PC-3 (cell line): ENCODE measurements at regions not wholly inside any gene's neighbourhood (a gene's known extent, or its start where the extent isn't known, plus 50 kb on each side); places are given as distances from the start of the nearest gene placed in this dataset.

ENCODE experiments used
- ATAC-seq: fragments of 200-7000 bp; cut with Tn5 transposase; 2 replicates; pipeline ENCODE4 v1.9.1; 2020; ENCODE audit warnings: mild to moderate bottlenecking, moderate library complexity
- BruUV-seq: library from RNA; stranded (reverse); fragments of 400-500 nt; replicated peaks from 2 replicates; lab custom pipeline; 2021; lab: Mats Ljungman, UMichigan
- CTCF ChIA-PET: fragments of 300-600 bp; sonication (Branson Sonifier 250); formaldehyde crosslinking; loops from one replicate; lab custom pipeline; 2022; ENCODE audit warnings: antibody characterized with exemption; lab: Charles Lee
- POLR2A ChIA-PET: fragments of 300-600 bp; sonication (Branson Sonifier 250); formaldehyde crosslinking; loops from one replicate; lab custom pipeline; 2022; ENCODE audit warnings: antibody characterized with exemption; ENCODE audit not compliant: unreplicated experiment; lab: Charles Lee
- DNase-seq: peaks from one replicate; pipeline ENCODE4 v3.0.0-alpha.2; 2015
- H2AFZ ChIP-seq: fragments of 300-600 bp; sonication (generic); 2 replicates; pipeline ENCODE4 v1.6.0; 2016; ENCODE audit warnings: antibody characterized with exemption, low read length
- H3F3A ChIP-seq: fragments of 300-600 bp; sonication (generic); one replicate; pipeline ENCODE4 v1.6.0; 2017; ENCODE audit warnings: antibody characterized with exemption, low read length, control low read depth, mild to moderate bottlenecking; ENCODE audit not compliant: unreplicated experiment
- H3K27ac ChIP-seq: fragments of 300-600 bp; sonication (generic); 2 replicates; pipeline ENCODE4 v1.5.1; 2016; ENCODE audit warnings: mild to moderate bottlenecking, low read length
- H3K27me3 ChIP-seq: fragments of 300-600 bp; sonication (generic); 2 replicates; pipeline ENCODE4 v1.6.1; 2016; ENCODE audit warnings: low read length, mixed read lengths
- H3K36me3 ChIP-seq: fragments of 300-600 bp; sonication (generic); 2 replicates; pipeline ENCODE4 v1.6.1; 2016; ENCODE audit warnings: low read depth, mixed run types, low read length, mixed read lengths
- H3K4me1 ChIP-seq: fragments of 300-600 bp; sonication (generic); 2 replicates; pipeline ENCODE4 v1.5.1; 2016; ENCODE audit warnings: low read length; ENCODE audit not compliant: insufficient read depth
- H3K4me2 ChIP-seq: fragments of 300-600 bp; sonication (generic); 2 replicates; pipeline ENCODE4 v1.6.0; 2016; ENCODE audit warnings: low read length
- H3K4me3 ChIP-seq: fragments of 300-600 bp; sonication (generic); 2 replicates; pipeline ENCODE4 v1.5.1; 2016; ENCODE audit warnings: mild to moderate bottlenecking, low read length, mixed read lengths
- H3K79me2 ChIP-seq: fragments of 300-600 bp; sonication (generic); 2 replicates; pipeline ENCODE4 v1.6.1; 2017; ENCODE audit warnings: low read length, mixed read lengths
- H3K9ac ChIP-seq: fragments of 300-600 bp; sonication (generic); 2 replicates; pipeline ENCODE4 v1.6.0; 2016; ENCODE audit warnings: mild to moderate bottlenecking, low read length
- H3K9me2 ChIP-seq: fragments of 300-600 bp; sonication (generic); replicated peaks from 2 replicates; pipeline ENCODE4 v1.6.1; 2016; ENCODE audit warnings: mixed run types, low read length, mixed read lengths
- H3K9me3 ChIP-seq: fragments of 300-600 bp; sonication (generic); 2 replicates; pipeline ENCODE4 v1.6.1; 2016; ENCODE audit warnings: low read length, mixed read lengths
- H4K20me1 ChIP-seq: fragments of 300-600 bp; sonication (generic); 2 replicates; pipeline ENCODE4 v1.6.1; 2016; ENCODE audit warnings: low read length, mixed read lengths
- EZH2 ChIP-seq: fragments of 300-600 bp; sonication (generic); IDR thresholded peaks from one replicate; pipeline ENCODE4 v1.6.1; 2017; ENCODE audit warnings: antibody characterized with exemption, mild to moderate bottlenecking, low read length; ENCODE audit not compliant: unreplicated experiment
- EZH2phosphoT487 ChIP-seq: fragments of 300-600 bp; sonication (generic); IDR thresholded peaks from 2 replicates; pipeline ENCODE4 v1.6.1; 2018; ENCODE audit warnings: mild to moderate bottlenecking, antibody characterized with exemption, low read length, borderline replicate concordance
- intact Hi-C: fragments of 100-400 bp; cut with micrococcal nuclease; formaldehyde crosslinking; loops from 2 replicates; pipeline ENCODE4 v1.9.0; 2023
- TF ChIP-seq, protein P1 (sequence below): fragments of 300-600 bp; sonication (generic); conservative IDR thresholded peaks from 2 replicates; pipeline ENCODE4 v1.5.1; 2017; ENCODE audit warnings: antibody characterized with exemption, low read depth, mild to moderate bottlenecking, low read length

DNA sequence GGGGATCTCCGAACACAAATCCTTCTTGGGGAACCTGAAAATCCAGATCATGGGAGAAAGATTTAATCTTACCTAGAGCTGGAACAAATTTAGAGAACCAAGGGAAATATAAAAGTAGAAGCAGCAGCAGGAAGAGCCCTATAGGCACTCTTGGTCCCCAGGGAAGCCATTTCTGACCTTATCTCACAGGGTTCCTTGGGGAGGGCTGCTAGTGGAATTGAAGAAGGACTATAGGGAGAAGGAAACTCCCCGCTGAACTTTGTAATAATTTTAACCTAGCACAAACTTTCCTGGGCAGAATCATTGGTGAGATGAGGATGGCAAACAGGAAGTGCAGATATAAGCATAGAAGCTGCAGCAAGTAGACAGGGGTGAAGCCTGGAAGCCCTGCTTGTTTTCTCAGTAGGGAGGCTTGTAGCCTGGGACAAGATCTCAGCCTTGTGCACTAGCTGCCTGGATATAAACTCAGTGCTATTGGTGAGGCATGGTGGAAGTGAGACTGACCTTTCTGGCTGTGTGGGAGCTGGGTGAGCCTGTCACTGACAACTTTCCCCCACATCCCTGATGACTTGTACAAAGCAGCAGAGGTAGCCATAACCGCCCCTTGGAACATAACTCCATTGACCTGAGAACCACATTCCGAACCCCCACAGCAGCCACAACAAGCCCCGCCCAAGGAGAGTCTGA lies 343.0 kb upstream of the TGFBR2 start:
- no peaks in the 10 kb centered on the region for H3K9me3 ChIP-seq
- H3K4me3 ChIP-seq: no peak overlapping the region
- BruUV-seq: no TSS peak
- peaks cover 15% of the 10 kb centered on the region; the same call in 1 of the 2 replicates for H3K4me1 ChIP-seq
- ChIA-PET POLR2A (no interaction called here), CTCF (interaction anchor here (0.5 kb wide), 1 partner anchor 73 kb away, joined by 3 read pairs; no protein-coding TSS in a partner anchor)
- H3K4me2 ChIP-seq: no peak overlapping the region
- intact Hi-C loops: no loop called here
- H2AFZ ChIP-seq: no peak overlapping the region
- no peaks in the 10 kb centered on the region for H3F3A ChIP-seq
- no peaks in the 10 kb centered on the region for H3K27me3 ChIP-seq
- H3K36me3 ChIP-seq: no peaks in the 10 kb centered on the region
- H3K9me2 ChIP-seq: no peaks in the 10 kb centered on the region
- no peak for TF ChIP-seq EZH2phosphoT487
- no peaks in the 10 kb centered on the region for H4K20me1 ChIP-seq
- no peak overlapping the region for H3K9ac ChIP-seq
- no peak overlapping the region for H3K27ac ChIP-seq
- ATAC-seq (no peak), DNase-seq (peak; percentile 10)
- no peaks in the 10 kb centered on the region for H3K79me2 ChIP-seq

DNA sequence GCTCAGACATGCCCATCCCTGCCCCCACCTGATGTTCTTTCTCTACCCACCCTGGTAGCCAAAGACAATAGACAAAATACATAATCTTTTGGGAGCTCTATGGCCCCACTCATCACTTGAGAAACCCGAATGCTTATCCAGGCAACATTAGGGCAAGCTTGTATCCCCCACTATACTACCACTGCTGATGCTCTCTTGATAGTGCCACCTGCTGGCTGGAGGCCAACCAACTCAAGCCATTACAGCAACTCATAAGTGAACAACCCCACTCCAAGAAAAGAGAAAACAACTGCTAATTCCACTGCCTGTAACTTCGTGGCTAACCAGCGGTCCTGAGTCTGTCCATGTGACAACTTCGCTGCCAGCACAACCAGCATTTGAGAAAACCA lies 342.5 kb upstream of the TGFBR2 start:
- Histone ChIP-seq H3K27ac (no peak overlapping the region), H2AFZ (no peak overlapping the region), H3K36me3 (no peaks in the 10 kb centered on the region), H3K79me2 (no peaks in the 10 kb centered on the region), H3K27me3 (no peaks in the 10 kb centered on the region), H3K4me1 (peaks cover 11% of the 10 kb centered on the region; the same call in 1 of the 2 replicates), H3K9ac (no peak overlapping the region), H3K9me2 (no peaks in the 10 kb centered on the region), H3K4me3 (no peak overlapping the region), H4K20me1 (no peaks in the 10 kb centered on the region), H3K9me3 (no peaks in the 10 kb centered on the region), H3K4me2 (no peak overlapping the region), H3F3A (no peaks in the 10 kb centered on the region)
- ChIA-PET CTCF (no interaction called here), POLR2A (no interaction called here)
- no TSS peak for BruUV-seq
- TF ChIP-seq, protein P1, sequence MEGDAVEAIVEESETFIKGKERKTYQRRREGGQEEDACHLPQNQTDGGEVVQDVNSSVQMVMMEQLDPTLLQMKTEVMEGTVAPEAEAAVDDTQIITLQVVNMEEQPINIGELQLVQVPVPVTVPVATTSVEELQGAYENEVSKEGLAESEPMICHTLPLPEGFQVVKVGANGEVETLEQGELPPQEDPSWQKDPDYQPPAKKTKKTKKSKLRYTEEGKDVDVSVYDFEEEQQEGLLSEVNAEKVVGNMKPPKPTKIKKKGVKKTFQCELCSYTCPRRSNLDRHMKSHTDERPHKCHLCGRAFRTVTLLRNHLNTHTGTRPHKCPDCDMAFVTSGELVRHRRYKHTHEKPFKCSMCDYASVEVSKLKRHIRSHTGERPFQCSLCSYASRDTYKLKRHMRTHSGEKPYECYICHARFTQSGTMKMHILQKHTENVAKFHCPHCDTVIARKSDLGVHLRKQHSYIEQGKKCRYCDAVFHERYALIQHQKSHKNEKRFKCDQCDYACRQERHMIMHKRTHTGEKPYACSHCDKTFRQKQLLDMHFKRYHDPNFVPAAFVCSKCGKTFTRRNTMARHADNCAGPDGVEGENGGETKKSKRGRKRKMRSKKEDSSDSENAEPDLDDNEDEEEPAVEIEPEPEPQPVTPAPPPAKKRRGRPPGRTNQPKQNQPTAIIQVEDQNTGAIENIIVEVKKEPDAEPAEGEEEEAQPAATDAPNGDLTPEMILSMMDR: peak; percentile 40; the same call in 1 of the 2 replicates
- TF ChIP-seq EZH2phosphoT487: no peak
- ATAC-seq (no peak), DNase-seq (no peak)
- intact Hi-C loops: no loop called here

- Histone ChIP-seq H3K27ac (no peak overlapping the region), H3K79me2 (no peaks in the 10 kb centered on the region), H3K9ac (no peak overlapping the region), H3K36me3 (no peaks in the 10 kb centered on the region), H3K4me3 (no peak overlapping the region), H3K4me1 (no peaks in the 10 kb centered on the region), H3K9me3 (no peaks in the 10 kb centered on the region), H3K9me2 (no peaks in the 10 kb centered on the region), H3K4me2 (no peak overlapping the region), H3K27me3 (no peaks in the 10 kb centered on the region), H2AFZ (no peak overlapping the region), H4K20me1 (no peaks in the 10 kb centered on the region), H3F3A (no peaks in the 10 kb centered on the region)
- ChIA-PET POLR2A (no interaction called here), CTCF (no interaction called here)
- ATAC-seq (no peak), DNase-seq (no peak)
- TF ChIP-seq, protein P1: no peak
- TF ChIP-seq EZH2 (no peak), EZH2phosphoT487 (no peak)
- no TSS peak for BruUV-seq
- intact Hi-C loops: no loop called here
Observed at GRCh38 chr3:30266524-30266923, 339.9 kb upstream of the TGFBR2 start.
